HG02970 (cell line): ENCODE measurements at regions not wholly inside any gene's neighbourhood (a gene's known extent, or its start where the extent isn't known, plus 50 kb on each side); places are given as distances from the start of the nearest gene placed in this dataset.
A peak's percentile ranks its signal among the peaks of the same experiment; 100 is the strongest.

ENCODE experiments used
- ATAC-seq: cut with Tn5 transposase; IDR thresholded peaks from one replicate; pipeline ENCODE4 v1.9.1; 2021; ENCODE audit warnings: mild to moderate bottlenecking, moderate library complexity, moderate number of reproducible peaks; ENCODE audit not compliant: unreplicated experiment, low FRiP score

GRCh38 chr2:183269956-183270355 is 145.7 kb downstream of the NUP35 start:
- ATAC-seq: no peak

DNA sequence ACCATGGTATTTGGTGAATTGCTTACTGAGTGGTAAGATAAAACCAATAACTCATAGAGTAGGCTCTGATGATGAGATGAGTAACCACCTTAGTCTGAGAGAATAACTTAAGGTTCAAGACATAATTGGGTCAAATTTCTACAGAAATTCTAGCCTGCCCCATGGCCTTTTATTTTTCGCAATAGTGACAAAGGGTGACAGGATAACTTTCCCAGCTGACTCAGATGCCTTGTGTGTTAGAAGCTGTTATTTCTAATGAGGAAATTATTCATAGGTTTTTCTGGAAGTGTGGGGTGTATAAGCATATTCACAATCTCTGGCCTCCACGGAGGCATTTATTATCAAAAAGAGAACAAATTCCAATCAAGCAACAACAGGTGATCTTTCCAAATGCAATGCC is 159.0 kb downstream of the NUP35 start:
- no peak for ATAC-seq

GRCh38 chr2:183284606-183285005 is 160.4 kb downstream of the NUP35 start:
- ATAC-seq: no peak

DNA sequence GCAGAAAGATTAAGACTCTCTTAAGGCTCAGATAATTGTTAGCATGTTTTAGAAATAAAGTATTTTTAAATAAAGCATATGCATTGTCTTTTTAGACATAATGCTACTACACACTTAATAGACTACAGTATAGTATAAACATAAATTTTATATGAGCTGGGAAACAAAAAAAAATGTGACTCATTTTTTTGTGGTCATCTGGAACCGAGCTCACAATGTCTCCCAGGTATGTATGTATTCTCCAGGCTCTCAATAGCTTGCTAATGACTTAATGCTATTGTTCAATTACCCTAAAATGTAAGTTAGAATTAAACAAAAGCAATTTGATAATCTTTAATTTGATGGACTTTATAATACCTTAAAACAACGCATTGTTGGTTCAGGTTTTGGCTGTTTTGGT is 167.2 kb downstream of the NUP35 start:
- no peak for ATAC-seq

DNA sequence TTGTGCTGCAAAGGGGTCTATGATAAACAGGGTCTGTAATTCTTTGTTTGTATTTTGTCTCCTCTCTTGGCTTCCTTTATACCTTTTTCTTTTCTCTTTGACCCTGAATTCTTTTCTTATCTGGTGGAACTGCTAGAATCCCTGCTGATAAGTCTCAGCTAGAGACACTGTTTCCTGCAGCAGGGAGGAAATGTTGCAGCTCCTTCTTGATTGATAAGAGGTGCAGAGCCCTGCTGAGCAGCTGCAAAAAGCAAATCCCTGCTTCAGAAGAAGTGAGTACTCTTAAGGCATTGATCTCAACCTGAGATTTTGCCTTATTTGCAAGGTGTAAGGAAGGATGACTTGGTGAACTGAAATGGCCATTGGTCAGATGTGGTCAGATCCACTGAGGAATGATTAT is 167.8 kb downstream of the NUP35 start:
- ATAC-seq: no peak

DNA sequence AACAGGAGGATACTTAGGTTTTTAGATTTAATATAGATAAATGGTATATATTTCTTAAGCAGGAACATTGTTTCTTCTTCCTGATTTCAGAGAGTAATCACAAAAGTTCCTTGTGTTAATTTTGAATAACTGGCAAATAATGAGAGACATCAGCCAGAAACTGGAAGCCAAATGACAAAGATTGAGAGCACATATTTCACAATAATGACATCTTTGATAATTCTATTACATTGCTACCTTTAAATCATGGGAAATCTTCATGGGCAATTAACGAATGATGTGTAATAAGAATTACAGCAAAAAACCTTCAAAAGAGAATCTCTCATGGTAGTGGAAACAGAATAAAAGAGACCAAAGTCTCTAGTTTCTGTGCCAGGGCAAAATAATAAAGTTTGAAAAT is 215.1 kb downstream of the NUP35 start:
- ATAC-seq: no peak

GRCh38 chr2:183341057-183341456 is 216.8 kb downstream of the NUP35 start:
- no peak for ATAC-seq

DNA sequence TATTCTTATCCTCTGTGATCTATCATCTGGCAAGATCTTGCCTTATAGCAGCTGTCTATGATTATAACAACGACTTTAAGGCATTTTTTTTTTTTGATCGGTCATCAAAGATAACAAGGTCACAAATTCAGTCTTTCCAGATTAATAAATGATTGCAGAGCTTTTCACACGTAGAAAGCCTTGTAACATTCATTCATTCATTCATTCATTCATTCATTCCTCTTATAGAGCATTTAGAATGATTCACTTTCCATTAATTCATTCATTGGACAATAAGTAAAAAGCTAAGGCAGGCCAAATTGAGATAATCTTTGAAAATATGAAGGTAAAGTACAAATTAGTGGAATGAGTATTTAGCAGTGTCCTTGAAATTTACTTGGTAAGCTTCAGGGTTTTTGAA is 223.7 kb downstream of the NUP35 start:
- no peak for ATAC-seq

- ATAC-seq: peak; percentile 55
Observed at GRCh38 chr2:183348492-183348891, 224.2 kb downstream of the NUP35 start.

GRCh38 chr2:183349091-183349490 is 224.8 kb downstream of the NUP35 start:
- ATAC-seq: peak; percentile 37

GRCh38 chr2:183359867-183360266 is 235.6 kb downstream of the NUP35 start:
- ATAC-seq: no peak

- no peak for ATAC-seq
Observed at GRCh38 chr2:183371545-183371944, 247.3 kb downstream of the NUP35 start.

DNA sequence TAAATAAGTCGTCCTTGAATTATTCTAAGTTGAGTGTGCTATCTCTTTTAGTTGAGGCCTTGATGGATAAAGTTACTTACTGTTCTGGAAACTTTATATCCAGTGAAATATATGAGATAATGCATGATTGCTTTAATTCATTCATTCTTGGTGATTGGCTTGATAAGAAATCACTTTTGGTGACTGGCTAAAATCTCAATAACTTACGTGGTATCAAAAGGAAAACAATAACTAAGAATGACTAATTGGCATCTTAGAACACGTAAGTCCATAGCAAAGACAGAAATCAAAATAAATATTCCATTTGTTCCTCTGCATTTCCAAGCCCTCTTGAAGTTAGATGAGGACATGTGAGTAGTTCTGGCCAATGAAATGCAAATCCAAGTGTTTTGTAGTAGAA is 251.6 kb downstream of the NUP35 start:
- ATAC-seq: no peak

DNA sequence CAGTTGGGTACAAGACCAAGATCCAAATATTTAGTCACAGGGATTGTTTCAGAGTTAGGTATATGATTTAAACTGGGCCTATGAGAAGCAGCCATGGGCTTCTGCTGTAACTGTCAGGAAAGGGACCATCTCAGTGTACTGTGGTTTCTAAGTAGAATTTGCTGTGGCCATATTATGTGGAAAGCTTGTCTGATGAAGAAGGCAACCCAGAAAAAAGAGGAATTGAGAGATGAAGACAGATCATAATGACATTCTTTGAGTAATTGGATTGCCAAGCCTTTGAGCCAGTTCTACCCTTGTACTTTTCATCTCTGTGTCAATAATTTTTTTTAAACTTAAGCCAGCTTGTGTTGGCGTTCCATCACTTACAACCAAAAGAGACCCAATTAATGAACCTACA is 259.6 kb downstream of the NUP35 start:
- ATAC-seq: no peak

GRCh38 chr2:183389546-183390080 is 265.4 kb downstream of the NUP35 start:
- no peak for ATAC-seq

GRCh38 chr2:183390109-183390508 is 265.9 kb downstream of the NUP35 start:
- no peak for ATAC-seq

DNA sequence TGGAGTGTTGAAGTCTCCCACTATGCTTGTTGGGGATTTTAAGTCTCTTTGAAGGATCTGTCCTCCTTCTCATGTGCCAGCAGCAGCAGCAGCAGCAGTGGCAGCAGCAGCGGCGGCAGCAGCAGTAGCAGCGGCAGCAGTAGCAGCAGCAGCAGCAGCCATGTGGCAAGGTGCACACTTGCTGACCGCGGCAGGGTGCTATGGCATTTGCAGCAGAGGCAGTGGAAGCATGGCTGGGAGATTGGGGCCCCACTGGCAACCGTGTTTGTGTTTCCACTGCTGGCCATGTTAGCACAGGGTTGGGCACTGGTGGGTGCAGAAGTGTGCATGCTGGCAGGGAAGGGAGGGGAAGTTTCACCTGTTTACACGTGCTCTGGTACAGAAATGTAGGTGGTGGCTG is 280.1 kb downstream of the NUP35 start:
- no peak for ATAC-seq

DNA sequence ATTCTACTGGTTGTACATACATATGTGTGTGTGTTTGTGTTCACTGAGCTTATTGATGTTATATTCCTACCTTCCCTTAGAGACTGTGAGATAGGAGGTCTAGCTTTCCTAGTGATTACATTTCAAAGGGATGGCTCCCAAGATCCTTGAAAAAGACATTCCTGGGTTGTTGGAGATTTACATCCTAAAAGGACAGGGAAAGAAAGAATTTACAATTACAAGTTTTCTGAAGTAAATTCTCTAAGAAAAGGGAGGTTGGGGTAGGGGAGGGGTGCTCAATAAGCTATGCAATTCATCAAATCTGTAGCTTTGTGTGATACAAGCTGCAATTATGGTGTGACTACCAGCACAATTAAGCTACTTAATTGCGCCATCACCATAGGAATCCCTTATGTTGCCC is 284.3 kb downstream of the NUP35 start:
- no peak for ATAC-seq

DNA sequence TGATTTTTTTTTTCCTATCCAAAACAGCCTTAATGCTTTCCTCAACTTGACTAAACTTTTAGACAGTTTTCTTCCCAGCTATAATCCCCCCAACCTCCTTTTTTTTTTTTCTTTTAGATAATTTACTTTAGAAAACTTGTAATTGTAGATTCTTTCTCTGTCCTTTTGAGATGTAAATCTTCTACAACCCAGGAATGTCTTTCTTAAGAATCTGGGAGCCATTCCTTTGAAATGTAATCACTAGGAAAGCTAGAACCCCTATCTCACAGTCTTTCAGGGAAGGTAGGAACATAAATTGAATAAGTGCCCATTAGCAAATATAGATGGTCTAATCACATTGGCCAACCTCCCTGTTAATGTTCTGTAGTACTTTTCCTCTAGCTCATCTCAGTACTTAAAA is 285.4 kb downstream of the NUP35 start:
- ATAC-seq: no peak

GRCh38 chr2:183416753-183417152 is 292.5 kb downstream of the NUP35 start:
- no peak for ATAC-seq

DNA sequence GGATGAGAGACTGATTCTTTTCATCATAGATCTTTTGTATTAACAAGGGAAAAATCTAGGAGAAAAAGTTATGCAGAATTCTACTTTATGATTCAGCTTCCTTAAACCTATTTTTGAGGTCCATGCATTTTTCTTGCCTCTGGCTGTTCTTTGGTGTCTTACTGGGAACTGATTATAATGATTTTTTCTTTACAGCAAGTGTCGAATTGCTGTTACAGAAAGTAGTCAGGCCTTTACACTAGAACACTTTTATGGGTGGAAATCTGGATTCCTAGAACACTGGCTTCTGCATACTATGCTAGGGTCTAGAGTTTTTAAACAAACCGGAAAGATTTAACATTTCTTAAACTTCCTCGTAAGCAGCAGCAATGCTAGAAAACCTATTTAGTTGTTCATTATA is 302.6 kb downstream of the NUP35 start:
- ATAC-seq: no peak

GRCh38 chr2:183427558-183427957 is 303.3 kb downstream of the NUP35 start:
- ATAC-seq: no peak

GRCh38 chr2:183428881-183429280 is 304.6 kb downstream of the NUP35 start:
- no peak for ATAC-seq
